Mesenteric fat pad (tissue), 1 donor: ENCODE measurements at regions not wholly inside any gene's neighbourhood (a gene's known extent, or its start where the extent isn't known, plus 50 kb on each side); places are given as distances from the start of the nearest gene placed in this dataset.

Source experiments
- DNase-seq: peaks from one replicate; pipeline ENCODE4 v3.0.0-alpha.2; 2020; ENCODE audit warnings: low spot score
- donor health status: DM: yes; HTN: yes; CAD: no.

DNA sequence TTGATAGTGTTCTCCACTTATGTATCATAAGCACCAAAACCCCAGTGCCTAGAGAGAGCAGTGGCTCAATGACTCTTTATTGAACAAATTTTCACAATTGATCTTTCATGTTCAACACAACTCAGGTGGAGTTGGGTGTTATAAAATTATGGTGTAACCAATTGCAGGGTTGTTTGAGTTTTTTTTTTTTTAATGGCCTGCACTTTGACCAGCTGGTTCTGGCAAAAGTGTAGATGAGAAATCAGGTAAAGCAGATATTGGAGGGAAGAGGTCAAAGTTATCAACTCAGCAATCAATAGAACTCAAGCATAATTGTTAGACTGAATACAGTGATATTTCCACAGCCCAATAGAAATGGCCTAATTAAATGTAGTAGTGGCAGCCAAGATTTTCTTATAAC, 1386.3 kb downstream of the SUCLG1 start:
- no peak for DNase-seq

DNA sequence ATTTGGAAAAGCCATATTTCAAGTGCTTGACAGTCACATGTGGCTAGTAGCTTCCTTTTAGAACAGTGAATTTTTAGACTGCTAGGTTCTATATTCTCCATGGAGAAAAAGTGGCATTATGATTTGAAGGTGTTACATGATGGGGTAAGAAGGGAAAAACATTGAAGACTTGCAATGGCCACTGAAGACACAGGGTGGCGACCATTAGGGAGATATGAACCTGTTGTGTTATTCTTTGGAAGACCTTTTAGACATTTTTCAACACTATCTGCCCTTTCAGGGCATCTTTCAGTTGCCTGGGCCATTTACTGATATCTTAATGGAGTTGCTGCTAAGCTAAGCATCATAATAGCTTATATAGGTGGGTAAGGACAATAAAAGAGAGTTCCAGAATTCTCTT, 1387.2 kb downstream of the SUCLG1 start:
- no peak for DNase-seq

DNA sequence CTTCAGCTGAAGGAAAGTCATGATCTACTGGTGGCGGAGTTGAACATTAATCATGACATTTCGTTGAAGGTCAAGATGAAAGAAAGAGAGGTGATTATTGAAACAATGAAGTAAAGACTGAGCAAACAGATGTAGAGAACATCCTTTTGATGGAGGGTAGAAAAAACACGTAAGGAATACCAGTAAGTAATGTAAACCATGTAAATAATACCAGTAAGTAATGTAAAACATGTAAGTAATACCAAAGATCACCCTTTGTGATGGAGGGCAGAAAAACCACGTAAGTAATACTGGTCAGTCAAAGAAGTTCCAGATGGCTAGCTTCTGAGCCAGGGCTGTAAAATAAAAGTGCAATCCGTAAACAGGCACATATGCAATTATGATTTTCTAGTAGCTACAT, 1387.7 kb downstream of the SUCLG1 start:
- DNase-seq, result no peak

DNA sequence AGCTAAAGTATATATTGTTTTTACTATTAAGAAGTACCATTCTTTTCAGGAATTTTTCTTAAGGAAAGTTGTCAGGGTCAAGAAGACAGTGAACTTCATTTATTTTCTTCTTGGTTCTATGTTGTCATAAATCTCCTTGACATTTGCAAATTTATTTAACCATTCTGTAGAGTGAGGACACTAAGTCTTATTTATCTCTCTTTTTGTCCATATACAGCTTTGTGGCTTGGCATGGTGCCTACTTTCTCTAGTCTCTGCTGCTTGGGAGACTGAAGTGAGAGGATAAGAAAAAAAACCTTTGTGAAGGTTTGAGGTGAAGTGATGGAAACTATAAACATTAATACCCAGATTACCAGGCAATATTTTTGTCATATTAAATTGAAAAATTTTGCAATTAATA, 1389.4 kb downstream of the SUCLG1 start:
- no peak for DNase-seq

DNA sequence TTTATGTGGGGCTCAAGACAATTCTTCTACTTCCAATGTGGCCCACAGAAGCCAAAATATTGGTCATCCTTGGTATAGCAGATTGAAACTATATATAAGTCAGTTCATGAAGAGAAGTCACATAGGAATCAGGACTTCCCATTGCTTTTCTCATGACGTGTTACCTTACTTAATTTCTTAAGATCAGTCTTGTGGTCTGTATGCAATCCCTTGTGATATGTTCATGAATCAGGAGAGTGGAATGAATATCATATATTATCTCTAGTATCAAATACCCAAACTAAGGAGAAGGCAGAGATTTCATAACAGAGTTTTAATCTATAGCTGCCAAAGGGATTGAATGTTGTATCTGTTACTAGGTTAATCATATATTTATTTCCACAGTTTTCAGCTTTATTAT, 1390.4 kb downstream of the SUCLG1 start:
- no peak for DNase-seq

DNA sequence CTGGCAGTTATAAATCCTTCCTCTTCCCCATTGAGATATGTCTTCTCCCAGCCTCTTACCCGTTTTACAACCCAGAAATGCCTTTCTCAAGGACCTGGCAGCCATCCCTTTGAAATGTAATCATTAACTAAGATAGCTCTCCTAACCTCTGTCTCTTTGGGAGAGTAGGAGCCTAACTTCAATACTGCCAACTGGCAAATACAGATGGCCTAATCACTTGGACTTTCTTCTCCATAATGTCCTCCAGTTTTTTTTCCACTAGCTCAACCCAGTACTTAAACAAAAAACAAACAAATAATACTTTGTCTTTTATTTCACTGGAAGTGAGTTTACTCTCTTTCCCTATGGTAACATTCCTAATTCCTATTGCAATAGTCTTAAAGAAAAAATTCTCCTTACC, 1391.1 kb downstream of the SUCLG1 start:
- DNase-seq, result no peak

DNA sequence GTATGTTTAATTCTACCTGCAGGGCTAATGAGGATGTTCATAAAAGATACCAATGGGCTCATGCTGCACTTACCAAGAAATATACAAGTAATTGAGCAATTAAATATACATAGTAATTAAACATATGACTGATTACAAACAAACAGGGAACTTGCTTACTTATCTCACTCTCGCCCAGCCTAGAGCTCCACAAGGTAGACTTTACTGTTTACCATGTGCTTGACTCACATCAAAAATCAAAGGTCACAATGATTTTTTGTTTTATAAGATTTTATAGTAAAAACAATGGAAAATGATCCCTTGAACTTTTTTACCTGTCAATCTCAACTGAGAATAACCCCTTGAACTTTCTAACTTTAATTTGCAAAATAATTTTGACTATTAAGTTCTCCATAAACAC, 1395.1 kb downstream of the SUCLG1 start:
- no peak for DNase-seq

DNA sequence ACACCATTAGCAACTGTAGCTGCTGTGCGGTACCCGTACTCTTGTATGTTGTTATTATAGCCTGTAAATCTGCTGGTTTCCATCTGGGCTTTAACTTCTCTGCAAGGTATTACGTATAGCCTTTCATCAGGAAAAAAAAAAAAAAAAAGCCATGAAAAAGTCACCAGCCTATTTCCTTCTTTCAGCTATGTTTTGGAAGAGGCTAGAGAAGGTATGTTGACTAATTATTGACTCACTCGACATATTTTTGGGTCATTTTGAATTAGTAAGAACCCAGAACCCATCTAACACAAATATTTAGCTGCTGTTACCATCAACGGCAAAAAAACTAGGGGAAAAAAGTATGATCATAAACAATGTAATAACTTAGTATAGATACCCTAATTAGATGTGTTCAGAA, 1395.6 kb downstream of the SUCLG1 start:
- no peak for DNase-seq

DNA sequence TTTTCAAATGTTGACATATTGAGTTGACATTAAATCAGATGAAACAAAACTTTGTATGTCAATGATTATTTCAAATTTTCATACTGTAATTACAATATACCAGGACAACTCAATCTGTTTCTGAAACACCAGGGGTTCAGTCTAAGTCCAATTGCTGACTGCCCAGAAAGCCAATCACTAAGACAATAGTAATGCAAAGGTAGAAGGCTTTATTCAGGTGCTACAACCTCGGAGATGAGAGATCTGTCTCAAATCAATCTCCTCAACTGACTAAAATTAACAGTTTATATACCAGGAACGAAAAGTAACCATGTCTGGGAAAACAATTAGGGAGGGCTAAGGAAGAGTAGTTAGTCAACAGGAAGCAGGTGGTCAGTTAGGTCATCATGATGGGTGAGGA, 1400.4 kb downstream of the SUCLG1 start:
- DNase-seq, result no peak

DNA sequence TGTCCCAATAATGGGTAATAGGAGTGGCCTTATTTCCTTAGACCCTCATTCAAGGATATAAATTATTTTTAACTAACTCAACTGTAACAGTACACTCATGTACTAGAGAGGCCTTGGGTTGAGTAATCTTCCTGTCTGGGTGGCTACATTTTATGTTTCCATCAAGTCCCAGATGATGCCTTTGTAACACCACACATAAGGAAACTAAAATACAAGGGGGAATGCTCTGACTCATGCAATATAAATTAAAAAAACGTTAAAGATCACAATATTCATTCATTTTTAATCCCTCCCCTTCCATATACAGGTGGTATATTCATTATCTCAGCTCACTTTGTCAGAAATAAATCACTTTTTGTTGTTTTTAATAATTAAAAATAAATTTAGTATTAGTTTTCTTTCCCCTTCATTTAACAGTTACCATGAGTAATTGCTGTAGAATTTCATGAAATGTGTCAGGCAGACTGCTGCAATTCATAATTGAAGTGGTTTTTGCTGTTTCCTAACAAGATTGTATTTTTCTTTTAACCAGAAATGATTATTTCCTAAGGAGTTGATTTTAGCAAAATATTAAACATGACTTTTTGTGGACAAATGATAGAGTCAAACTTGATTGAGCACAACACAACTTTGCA, 1403.6 kb downstream of the SUCLG1 start:
- DNase-seq, result no peak

DNA sequence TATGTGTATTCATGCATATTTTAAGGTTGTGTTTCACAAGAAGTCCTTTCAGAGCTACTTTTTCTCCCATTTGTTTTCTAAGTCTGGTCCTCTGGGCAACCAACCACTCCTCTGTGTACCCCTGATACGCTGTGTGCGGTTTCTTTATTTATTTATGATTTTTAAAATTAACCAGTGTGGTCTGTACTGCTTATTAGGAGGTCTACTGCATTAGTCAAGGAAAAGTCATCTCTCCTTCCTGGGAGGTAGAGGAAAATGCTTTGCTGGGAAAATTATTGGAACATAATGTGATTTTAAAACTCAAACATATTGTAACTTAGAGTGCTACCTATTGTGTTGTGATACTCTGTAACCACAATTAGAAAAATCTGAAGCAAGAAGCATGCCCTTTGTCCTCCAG, 1404.3 kb downstream of the SUCLG1 start:
- DNase-seq, result no peak

DNA sequence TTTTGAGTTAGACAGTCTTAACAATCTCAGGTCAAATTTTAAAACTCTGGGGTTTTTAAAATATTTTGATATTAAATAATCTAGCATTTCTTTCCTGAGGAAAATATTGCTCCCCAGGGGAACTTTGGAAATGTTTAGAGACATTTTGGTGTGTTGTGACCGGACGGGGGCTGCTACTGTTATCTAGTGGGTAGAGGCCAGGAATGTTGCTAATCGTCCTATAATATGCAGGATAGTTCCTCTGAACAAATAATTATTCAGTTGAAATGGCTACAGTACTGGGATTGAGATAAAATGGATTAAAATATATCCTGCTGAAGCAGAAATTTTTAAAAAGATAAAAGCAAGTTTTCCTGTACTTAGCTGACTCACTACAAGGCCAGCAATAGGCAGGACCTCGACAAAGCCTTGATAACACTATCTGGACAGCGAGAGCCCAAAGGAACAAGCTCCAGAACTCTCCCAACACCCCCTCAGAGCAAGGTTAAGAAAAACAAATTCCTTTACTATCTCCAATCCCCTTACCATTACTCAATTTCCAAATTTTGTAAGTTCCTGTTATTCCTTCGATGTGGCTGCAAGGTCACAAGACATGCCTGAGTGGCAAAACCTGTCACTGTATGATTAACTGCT, 1407.4 kb downstream of the SUCLG1 start:
- no peak for DNase-seq

DNA sequence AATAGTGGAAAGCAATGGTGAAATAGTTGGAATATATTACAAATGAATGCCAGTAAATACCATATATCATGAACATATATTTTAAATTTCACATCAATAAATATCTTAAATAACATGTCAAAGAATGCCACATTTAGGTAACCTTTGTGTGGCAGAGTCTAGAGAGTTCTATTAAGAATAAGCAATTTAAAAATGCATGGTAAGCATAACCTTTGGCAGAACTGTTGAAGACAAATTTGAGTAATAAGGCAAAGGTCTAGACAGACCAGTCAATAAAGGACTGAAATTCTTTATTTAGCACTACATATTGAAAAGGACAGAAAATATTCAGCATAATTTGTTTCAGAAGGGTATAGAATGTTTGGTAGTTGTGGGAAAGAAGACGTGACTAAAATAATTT, 1417.0 kb downstream of the SUCLG1 start:
- no peak for DNase-seq

DNA sequence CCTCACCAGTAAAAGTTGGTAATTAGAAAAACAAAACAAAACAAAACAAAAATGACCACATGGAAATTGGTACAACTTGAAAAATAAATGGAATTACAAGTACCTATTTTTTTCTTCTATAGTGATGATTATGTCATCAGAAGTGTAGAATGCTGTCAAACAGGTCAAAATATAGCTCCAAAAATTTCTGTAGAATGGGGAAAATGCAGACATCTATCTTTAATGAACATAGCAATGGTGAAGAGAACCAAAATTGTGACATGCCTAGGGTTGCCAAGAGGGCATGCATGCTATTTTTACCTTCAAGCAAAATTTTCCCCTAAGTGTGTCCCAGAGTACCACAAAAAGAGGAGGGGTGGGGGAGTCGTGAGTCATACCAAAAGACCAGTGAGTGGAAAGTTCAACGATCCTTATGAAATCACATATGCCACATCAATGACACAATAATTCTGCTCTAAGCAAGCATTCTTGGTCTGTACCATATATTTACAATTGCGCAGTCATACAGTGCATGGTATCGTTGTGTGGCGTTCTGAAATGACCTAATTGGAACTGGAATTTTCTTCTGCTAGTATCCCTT, 1436.4 kb downstream of the SUCLG1 start:
- no peak for DNase-seq

DNA sequence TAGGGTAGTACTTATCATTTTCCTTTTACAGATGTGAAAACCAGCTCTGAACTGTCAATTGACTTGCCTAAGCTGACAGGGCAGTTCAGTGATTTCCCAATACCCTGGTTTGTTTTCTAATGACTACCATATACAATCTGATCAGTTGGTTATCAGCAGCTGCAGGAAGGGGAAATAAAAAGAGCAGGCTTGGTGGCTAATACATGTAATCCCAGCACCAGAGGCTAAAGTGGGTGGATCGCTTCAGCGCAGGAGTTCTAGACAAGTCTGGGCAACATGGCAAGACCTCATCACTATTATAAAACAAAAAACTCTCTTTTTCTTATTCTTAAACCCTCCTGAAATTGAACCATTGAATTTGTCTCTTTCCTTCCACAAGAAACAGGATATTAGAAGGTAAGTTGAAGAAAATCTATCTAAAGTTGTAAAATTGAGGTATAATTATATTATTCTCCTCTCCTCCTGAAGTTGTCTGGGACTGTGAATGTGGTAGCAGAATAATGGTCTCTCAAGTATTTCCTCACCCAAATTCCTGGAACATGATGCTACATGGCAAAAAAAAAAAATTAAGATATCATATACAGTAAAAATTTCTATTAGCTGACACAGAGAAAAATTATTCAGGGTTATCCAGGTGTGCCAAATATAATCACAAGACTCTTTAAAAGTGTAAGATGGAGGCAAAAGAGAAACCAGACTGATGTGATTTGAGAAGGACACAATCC, 1441.6 kb downstream of the SUCLG1 start:
- DNase-seq, result no peak

DNA sequence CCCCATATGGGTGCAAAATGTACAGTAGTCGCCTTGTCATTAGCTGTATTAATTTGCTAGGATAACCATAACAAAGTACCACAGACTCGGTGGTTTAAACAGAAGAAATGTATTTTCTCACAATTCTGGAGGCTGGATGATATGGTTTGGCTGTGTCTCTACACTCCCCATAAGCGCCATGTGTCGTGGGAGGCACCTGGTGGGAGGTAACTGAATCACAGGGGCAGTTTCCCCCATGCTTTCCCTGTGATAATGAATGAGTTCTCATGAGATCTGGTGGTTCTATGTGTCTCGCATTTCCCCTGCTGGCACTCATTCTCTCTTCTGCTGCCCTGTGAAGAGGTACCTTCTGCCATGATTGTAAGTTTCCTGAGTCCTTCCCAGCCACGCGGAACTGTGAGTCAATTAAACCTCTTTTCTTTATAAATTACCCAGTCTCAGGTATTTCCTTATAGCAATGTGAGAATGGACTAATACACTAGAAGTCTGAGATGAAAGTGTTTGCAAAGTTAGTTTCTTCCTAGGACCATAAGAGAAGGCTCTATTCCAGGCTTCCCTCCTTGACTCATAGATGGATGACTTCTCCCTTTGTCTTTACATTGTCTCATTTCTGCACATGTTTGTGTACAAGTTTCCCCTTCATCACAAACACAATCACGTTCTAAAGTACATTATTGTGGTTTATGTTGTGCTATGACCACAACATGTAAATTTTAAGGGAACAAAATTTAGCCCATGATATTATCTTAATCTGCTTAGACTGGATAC, 1442.6 kb downstream of the SUCLG1 start:
- DNase-seq, result no peak

DNA sequence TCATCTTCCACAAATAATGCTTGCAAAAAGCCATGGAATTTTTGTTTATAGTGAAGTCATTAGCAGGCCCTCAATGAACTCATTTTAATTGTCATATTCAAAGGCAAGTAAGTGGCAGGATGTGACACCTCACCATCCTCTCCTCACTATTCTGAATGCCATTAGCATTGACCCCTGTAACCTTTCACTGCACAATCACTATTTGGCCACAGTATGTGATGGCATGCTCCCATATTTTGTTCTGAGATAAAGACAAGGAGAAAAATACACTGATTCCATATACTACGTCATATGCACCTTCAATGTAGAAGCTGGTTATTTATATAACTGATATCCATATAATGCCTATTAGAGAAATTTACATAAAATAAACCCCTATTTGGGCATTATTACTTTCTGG, 1443.2 kb downstream of the SUCLG1 start:
- DNase-seq, result no peak

DNA sequence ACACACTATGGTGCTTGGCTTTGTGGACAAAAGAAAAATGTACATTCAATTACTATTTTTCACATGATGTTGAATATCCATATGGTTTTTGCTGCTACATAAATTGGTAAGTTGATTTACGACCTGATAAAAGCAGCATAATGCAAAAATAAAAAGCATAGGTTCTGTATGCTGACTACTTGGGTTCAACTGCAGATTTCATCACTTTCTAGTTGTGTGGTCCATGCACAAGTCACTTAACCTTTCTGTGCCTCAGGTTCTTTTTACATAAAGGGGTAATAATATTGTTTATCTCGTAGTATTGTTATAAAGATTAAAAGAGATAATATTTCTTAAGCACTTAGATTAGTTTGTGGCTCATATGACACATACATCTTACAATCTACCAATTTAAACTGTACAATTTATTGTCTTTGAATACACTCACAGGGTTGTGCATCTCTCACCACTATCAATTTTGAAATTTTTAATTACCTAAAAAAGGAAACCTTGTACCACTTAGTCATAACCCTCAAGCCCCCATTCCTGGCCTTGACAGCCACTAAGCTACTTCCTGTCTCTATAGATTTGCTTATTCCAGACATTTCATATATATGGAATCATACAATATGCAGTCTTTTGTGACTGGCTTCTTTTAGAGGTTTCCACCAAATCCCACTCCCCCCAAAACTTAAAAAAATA, 1443.9 kb downstream of the SUCLG1 start:
- DNase-seq, result no peak

DNA sequence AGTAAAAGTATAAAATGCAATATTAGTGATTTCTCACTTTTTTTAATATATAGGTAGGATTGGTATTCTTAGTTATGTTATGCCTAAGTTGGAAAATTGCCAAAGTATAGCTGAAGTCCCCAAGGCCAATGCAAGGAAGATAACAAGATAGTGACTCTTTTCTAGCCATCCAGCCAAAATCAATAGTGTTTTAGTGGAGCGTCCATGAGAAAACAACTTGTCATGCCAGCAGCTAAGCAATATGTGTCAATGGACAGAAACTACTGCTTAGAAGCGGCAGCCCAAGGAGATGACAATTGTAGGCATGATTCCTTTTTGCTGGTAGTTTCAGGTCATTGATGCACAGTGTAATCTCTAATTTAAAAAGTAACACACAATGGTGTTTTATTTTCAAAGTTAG, 1444.6 kb downstream of the SUCLG1 start:
- no peak for DNase-seq

DNA sequence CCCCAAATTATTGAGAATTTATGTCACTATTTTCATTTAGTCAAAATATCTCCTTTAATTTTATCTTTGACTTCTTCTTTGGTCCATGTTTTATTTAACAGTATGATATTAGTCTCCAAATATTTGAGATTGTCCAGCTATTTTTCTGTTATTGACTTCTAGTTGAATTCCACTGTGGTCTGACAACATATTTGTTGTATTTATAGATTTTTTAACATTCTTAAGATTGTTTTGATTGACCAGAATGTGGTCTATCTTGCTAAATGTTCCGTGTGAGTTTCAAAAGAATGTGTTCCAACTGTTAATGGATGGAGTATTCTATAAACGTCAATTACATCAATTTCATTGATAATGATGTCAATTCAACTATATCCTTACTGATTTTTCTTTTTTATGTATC, 1452.1 kb downstream of the SUCLG1 start:
- no peak for DNase-seq

DNA sequence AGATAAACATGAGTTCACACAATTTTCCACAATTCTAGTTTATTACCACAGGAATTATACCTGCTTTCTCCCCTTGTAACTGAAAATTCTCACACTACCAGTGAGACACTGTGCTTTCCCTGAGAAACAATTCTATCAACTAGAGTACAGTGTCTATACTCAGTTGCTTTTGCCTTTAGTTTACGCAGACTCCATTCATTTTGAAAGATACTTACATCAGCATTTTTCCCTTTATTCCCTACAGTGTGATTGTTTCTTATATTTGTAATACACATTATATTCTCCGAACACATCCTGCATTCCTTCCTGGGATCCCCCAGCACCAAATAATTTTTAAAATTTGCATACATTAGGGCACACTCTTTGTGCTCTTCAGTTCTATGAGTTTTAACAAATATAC, 1455.5 kb downstream of the SUCLG1 start:
- DNase-seq, result no peak
